Naive thymus-derived CD8-positive, alpha-beta T cell (primary cell): ENCODE measurements at regions not wholly inside any gene's neighbourhood (a gene's known extent, or its start where the extent isn't known, plus 50 kb on each side); places are given as distances from the start of the nearest gene placed in this dataset.

Source experiments
- ATAC-seq, 2 donors: fragments of 150-1000 bp; cut with Tn5 transposase in 1 of 2; sonication (Bioruptor Pico), chemical (Tn5 transposase) in 1 of 2; 1 replicate in 1 of 2; 2 replicates in 1 of 2; pipeline ENCODE4 v1.10.0; 2021; ENCODE audit warnings: mild to moderate bottlenecking in 2 of 2, moderate library complexity in 2 of 2
- POLR2A ChIA-PET: fragments of 350-600 bp; sonication (Branson Sonifier 250); formaldehyde crosslinking; loops from one replicate; lab custom pipeline; 2021; ENCODE audit warnings: antibody characterized with exemption; lab: Charles Lee
- DNase-seq, 10 donors: peaks; one replicate each; pipeline versions ENCODE4 v3.0.0 to v3.0.0-alpha.2; 2020 to 2022
- H3K27ac Mint-ChIP-seq, 10 donors: one replicate each; pipeline ENCODE4 v1.8.0; 2020 to 2022; ENCODE audit warnings: mild to moderate bottlenecking in 10 of 10, mixed read lengths in 10 of 10, moderate library complexity in 4 of 10, inconsistent platforms in 1 of 10
- H3K27me3 Mint-ChIP-seq, 5 donors: one replicate each; pipeline ENCODE4 v1.8.0; 2021 to 2022; ENCODE audit warnings: mixed read lengths in 5 of 5
- H3K36me3 Mint-ChIP-seq, 3 donors: one replicate each; pipeline ENCODE4 v1.8.0; 2020 to 2022; ENCODE audit warnings: mixed read lengths in 3 of 3, mild to moderate bottlenecking in 2 of 3, inconsistent platforms in 1 of 3
- H3K4me1 Mint-ChIP-seq, 4 donors: one replicate each; pipeline ENCODE4 v1.8.0; 2021 to 2022; ENCODE audit warnings: mixed read lengths in 4 of 4
- H3K4me3 Mint-ChIP-seq, 10 donors: one replicate each; pipeline ENCODE4 v1.8.0; 2020 to 2022; ENCODE audit warnings: mild to moderate bottlenecking in 10 of 10, mixed read lengths in 10 of 10, moderate library complexity in 6 of 10, inconsistent platforms in 1 of 10
- H3K9me3 Mint-ChIP-seq, 9 donors: one replicate each; pipeline ENCODE4 v1.8.0; 2020 to 2022; ENCODE audit warnings: mixed read lengths in 9 of 9, mild to moderate bottlenecking in 3 of 9, inconsistent platforms in 1 of 9, moderate library complexity in 1 of 9

DNA sequence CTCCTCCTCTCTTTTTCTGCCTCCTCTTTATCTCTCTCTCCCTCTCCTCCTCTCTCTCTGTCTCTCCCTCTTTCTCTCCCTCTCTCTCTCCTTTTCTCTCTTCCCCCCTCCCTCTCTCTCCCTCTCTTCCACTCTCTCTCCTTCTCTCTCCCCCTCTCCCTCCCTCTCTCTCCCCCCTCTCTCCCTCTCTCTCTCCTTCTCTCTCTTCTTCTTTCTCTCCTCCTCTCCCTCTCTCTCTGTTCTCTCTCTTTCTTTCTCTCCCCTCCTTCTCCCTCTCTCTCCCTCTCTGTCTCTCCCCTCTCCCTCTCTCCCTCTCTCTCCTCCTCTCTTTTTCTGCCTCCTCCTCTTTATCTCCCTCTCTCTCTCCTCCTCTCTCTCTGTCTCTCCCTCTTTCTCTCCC, 197.4 kb downstream of the UQCRFS1 start:
- Mint-ChIP-seq H3K4me3 (no peak overlapping the region), H3K4me1 (peaks cover 0 to 1% (median 0%) of the 10 kb centered on the region in 4 donors), H3K27ac (no peak overlapping the region), H3K9me3 (no peaks in the 10 kb centered on the region), H3K27me3 (peaks cover 0 to 42% (median 20%) of the 10 kb centered on the region in 5 donors), H3K36me3 (no peaks in the 10 kb centered on the region)
- DNase-seq (no peak), ATAC-seq (no peak)
- POLR2A ChIA-PET: no interaction called here

DNA sequence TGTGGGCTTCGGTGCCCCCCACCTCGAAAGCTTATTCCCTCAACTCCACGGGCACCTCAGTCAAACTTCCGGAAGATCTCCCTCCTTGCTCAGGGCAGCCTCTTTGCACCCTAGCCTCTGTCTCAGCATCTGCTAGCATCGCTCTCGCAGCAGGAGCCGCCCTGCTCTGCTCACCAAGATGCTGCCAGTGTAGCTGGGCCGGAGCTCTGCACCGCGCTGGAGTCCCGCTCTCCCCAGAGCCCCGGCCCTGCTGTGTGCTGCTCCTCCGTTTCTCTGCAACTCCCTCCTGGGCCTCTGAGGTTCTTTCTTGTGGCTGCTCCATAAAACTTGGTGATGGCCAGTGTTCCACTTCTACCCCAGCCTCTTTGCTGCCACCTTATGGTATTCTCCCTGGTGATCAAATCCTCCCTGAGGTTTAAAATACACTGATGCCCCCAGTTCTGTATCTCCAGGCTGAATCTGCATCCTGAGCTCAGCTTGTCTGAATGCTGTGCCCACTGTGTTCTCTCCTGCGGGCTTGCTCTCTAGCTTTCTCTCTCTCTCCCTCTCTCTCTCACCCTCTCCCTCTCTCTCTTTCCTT, 198.0 kb downstream of the UQCRFS1 start:
- POLR2A ChIA-PET: no interaction called here
- peaks cover 0 to 42% (median 17%) of the 10 kb centered on the region in 5 donors for H3K27me3 Mint-ChIP-seq
- peaks cover 0 to 1% (median 0%) of the 10 kb centered on the region in 4 donors for H3K4me1 Mint-ChIP-seq

DNA sequence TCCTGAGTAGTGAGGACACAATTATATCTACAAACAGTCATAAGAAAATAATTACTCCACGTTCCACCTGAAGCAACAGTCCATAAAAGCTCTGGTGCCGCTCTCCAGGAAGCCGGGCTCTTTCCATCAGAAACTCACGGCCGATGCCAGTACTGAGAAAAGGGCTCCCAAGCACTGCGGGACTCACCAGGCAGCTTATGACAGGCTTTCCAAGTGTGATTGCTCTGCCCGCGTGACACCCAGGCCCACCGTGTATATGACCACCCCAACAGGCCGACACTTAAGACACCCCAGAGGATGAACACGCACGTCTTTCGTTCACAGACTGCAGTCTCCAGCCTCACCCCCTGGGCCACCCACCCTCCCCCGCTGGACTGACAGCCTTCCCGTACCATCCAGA, 199.0 kb downstream of the UQCRFS1 start:
- Mint-ChIP-seq H3K36me3 (no peaks in the 10 kb centered on the region), H3K9me3 (no peaks in the 10 kb centered on the region), H3K4me3 (no peak overlapping the region), H3K4me1 (peaks cover 0 to 1% (median 0%) of the 10 kb centered on the region in 4 donors), H3K27me3 (peaks cover 0 to 40% (median 18%) of the 10 kb centered on the region in 5 donors), H3K27ac (no peak overlapping the region)
- POLR2A ChIA-PET: no interaction called here
- ATAC-seq: no peak
- no peak for DNase-seq

More for the DNA sequence above, 198.0 kb downstream of the UQCRFS1 start:
- Mint-ChIP-seq H3K36me3 (no peaks in the 10 kb centered on the region), H3K4me3 (no peak overlapping the region), H3K27ac (no peak overlapping the region), H3K9me3 (no peaks in the 10 kb centered on the region)
- DNase-seq (no peak), ATAC-seq (no peak)

DNA sequence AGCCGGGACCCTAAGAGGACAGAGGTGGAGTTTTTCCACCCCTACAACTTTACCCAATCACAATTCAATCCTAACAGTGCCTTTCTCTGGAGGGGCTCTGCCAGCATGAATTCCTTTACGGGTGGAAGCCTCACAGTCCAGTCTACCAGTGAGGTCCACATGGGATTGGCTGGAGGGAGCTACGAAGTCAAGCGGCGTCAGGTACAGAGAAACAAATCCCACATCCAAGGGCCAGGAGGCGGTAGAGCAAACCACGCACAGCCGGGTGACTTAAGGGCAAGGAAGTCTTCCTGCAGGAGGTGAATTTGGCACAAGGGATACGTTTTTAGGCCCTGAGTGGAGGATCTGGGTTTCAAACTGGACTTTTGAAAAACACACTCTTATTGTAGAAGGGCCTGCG, 199.6 kb downstream of the UQCRFS1 start:
- Mint-ChIP-seq H3K9me3 (peaks cover 0 to 2% (median 0%) of the 10 kb centered on the region in 9 donors), H3K27ac (no peak overlapping the region), H3K4me1 (peaks cover 0 to 1% (median 0%) of the 10 kb centered on the region in 4 donors), H3K36me3 (no peaks in the 10 kb centered on the region), H3K27me3 (peaks cover 0 to 33% (median 14%) of the 10 kb centered on the region in 5 donors), H3K4me3 (no peak overlapping the region)
- DNase-seq: no peak
- POLR2A ChIA-PET: no interaction called here
- no peak for ATAC-seq

DNA sequence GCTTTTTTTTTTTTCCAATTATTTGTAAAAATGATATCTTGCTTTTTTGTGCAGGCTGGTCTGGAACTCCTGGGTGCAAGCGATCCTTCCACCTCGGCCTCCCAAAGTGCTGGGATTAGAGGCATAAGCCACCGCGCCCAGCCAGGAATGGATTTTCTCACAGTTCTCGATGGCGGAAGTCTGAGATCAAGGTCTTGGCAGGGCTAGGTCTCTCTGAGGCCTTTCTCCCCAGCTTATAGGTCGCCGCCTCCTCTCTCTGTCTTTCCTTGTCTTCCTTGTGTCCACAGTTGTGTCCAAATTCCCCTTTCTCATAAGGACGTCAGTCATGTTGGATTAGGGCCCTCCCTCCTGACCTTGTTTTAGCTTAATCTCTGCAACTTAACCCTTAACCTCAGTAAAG, 200.5 kb downstream of the UQCRFS1 start:
- Mint-ChIP-seq H3K4me3 (no peak overlapping the region), H3K4me1 (peaks cover 0 to 1% (median 0%) of the 10 kb centered on the region in 4 donors), H3K9me3 (peaks cover 0 to 2% (median 0%) of the 10 kb centered on the region in 9 donors), H3K36me3 (no peaks in the 10 kb centered on the region), H3K27ac (no peak overlapping the region), H3K27me3 (peaks cover 0 to 32% (median 11%) of the 10 kb centered on the region in 5 donors)
- POLR2A ChIA-PET: no interaction called here
- DNase-seq (no peak), ATAC-seq (no peak)

DNA sequence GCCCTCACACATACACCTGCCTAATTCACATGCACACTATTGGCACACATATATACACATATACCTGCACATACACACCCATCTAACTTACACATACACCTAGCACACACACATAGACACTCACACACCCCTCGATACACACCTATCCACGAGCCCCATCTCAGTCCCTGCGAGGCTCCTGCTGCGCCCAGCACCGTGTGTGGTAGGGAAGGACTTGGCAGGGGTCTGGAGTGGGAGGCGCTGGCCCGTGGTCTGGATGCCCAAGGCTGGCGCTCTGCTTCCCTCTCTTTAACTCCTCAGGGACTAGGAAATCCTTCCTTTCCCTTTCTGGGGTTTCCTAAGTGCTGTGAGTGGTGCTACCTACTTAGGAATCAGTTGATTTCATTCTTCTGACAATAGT, 202.7 kb downstream of the UQCRFS1 start:
- Mint-ChIP-seq H3K27ac (no peak overlapping the region), H3K9me3 (peaks cover 0 to 2% (median 0%) of the 10 kb centered on the region in 9 donors), H3K27me3 (peaks cover 0 to 28% (median 4%) of the 10 kb centered on the region in 5 donors), H3K4me1 (no peaks in the 10 kb centered on the region), H3K36me3 (no peaks in the 10 kb centered on the region), H3K4me3 (no peak overlapping the region)
- ATAC-seq (no peak), DNase-seq (no peak)
- POLR2A ChIA-PET: no interaction called here

DNA sequence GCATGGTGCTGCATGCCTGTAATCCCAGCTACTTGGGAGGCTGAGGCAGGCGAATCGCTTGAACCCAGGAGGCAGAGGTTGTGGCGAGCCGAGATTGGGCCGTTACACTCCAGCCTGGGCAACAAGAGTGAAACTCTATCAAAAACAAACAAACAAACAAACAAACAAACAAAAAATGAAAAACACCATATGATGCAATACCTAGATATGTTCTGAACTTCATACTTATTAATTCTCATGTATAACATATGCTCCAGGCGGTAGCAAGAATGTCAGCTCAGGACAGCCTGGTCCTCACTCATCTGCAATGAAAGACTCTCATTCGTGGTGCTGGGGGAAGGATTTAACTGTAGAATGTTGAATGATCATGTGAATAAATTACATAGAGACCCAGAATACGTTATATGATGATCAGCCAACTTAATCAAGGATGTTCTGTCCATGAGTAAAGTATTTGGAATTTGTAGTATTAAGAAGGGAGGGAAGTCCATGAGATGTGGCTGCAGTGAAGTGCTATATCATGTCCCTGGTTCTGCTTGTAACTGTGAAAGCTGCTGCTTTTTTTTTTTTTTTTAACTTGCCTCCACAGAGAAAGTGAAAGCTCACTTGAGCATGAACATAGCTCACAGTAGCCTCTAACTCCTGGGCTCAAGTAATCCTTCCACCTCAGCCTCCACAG, 206.8 kb downstream of the UQCRFS1 start:
- H3K4me1 Mint-ChIP-seq: no peaks in the 10 kb centered on the region
- ATAC-seq (no peak), DNase-seq (no peak)
- H3K4me3 Mint-ChIP-seq: no peak overlapping the region
- peaks cover 0 to 2% (median 0%) of the 10 kb centered on the region in 9 donors for H3K9me3 Mint-ChIP-seq
- H3K27me3 Mint-ChIP-seq: peaks cover 0 to 12% (median 0%) of the 10 kb centered on the region in 5 donors
- no peak overlapping the region for H3K27ac Mint-ChIP-seq
- POLR2A ChIA-PET: no interaction called here
- no peaks in the 10 kb centered on the region for H3K36me3 Mint-ChIP-seq

DNA sequence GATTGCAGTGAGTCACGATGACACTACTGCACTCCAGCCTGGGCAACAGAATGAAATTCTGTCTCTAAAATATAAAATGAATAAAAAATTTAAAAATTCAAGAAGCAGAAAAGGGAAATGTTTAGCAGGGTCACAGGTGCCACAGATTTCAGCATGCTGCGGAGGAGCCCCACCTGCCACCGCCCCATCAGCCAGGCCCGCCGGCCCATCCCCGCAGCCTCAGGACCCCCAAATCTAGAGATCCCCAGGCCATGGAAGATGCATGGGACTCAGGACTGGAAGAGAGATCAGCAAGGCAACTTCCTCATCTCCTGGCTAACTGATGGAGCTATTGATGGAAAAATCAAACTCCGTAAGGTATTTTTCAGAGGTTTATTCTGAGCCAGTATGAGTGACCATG, 208.2 kb downstream of the UQCRFS1 start:
- no peak for ATAC-seq
- H3K9me3 Mint-ChIP-seq: peaks cover 0 to 2% (median 0%) of the 10 kb centered on the region in 9 donors
- POLR2A ChIA-PET: no interaction called here
- H3K27ac Mint-ChIP-seq: no peak overlapping the region
- DNase-seq: no peak
- no peaks in the 10 kb centered on the region for H3K36me3 Mint-ChIP-seq
- H3K4me3 Mint-ChIP-seq: no peak overlapping the region
- peaks cover 0 to 8% (median 0%) of the 10 kb centered on the region in 5 donors for H3K27me3 Mint-ChIP-seq
- H3K4me1 Mint-ChIP-seq: no peaks in the 10 kb centered on the region

GRCh38 chr19:29003641-29004409, 209.1 kb downstream of the UQCRFS1 start:
- peaks cover 0 to 5% (median 0%) of the 10 kb centered on the region in 3 donors for H3K36me3 Mint-ChIP-seq
- H3K9me3 Mint-ChIP-seq: peaks cover 0 to 7% (median 5%) of the 10 kb centered on the region in 9 donors
- no peak overlapping the region for H3K4me3 Mint-ChIP-seq
- H3K4me1 Mint-ChIP-seq: no peaks in the 10 kb centered on the region
- H3K27me3 Mint-ChIP-seq: peaks cover 0 to 8% (median 2%) of the 10 kb centered on the region in 5 donors
- POLR2A ChIA-PET: no interaction called here
- ATAC-seq (no peak), DNase-seq (no peak)
- H3K27ac Mint-ChIP-seq: peak overlapping the region in 1 of 10 donors; percentile 59

- peaks cover 0 to 15% (median 2%) of the 10 kb centered on the region in 5 donors for H3K27me3 Mint-ChIP-seq
- H3K36me3 Mint-ChIP-seq: peaks cover 0 to 18% (median 0%) of the 10 kb centered on the region in 3 donors
- POLR2A ChIA-PET: no interaction called here
- H3K27ac Mint-ChIP-seq: no peak overlapping the region
- H3K9me3 Mint-ChIP-seq: peaks cover 0 to 21% (median 12%) of the 10 kb centered on the region in 9 donors
- no peak for ATAC-seq
- no peak overlapping the region for H3K4me3 Mint-ChIP-seq
- DNase-seq: no peak
- no peaks in the 10 kb centered on the region for H3K4me1 Mint-ChIP-seq
Observed at GRCh38 chr19:29002336-29002735, 210.6 kb downstream of the UQCRFS1 start.

- Mint-ChIP-seq H3K27me3 (peaks cover 0 to 16% (median 2%) of the 10 kb centered on the region in 5 donors), H3K4me1 (no peaks in the 10 kb centered on the region), H3K9me3 (peaks cover 0 to 25% (median 16%) of the 10 kb centered on the region in 9 donors), H3K27ac (no peak overlapping the region), H3K4me3 (no peak overlapping the region), H3K36me3 (peaks cover 0 to 18% (median 0%) of the 10 kb centered on the region in 3 donors)
- no peak for DNase-seq
- no peak for ATAC-seq
- POLR2A ChIA-PET: no interaction called here
Observed at GRCh38 chr19:29001597-29002245, 211.2 kb downstream of the UQCRFS1 start.

DNA sequence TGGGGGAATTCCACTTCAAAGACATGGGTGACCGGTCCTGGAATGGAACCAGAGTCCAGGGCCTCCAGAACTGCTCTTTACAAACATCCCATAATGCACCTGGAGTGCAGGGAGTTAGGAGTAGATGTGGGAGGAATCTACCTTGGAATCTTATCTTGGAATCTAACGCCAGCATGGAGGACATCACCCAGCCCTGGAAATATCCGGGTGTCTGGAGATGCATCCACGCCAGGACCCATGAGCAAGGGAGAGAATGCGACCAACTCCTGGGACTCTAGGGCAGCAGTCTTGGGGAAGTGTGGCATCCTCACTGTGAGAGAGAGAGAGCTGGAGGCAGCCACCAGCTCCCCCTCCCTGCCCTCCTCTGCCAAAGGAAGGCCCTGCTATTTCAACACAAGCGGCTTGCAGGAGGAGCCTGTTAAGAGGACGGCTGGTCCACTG, 211.8 kb downstream of the UQCRFS1 start:
- Mint-ChIP-seq H3K27ac (no peak overlapping the region), H3K4me1 (no peaks in the 10 kb centered on the region), H3K4me3 (no peak overlapping the region), H3K36me3 (peaks cover 0 to 18% (median 0%) of the 10 kb centered on the region in 3 donors), H3K9me3 (peaks cover 0 to 28% (median 19%) of the 10 kb centered on the region in 9 donors), H3K27me3 (peaks cover 0 to 16% (median 2%) of the 10 kb centered on the region in 5 donors)
- POLR2A ChIA-PET: no interaction called here
- DNase-seq: no peak
- ATAC-seq: no peak
